ENCODE measurements at regions not wholly inside any gene's neighbourhood (a gene's known extent, or its start where the extent isn't known, plus 50 kb on each side); places are given as distances from the start of the nearest gene placed in this dataset.

DNA sequence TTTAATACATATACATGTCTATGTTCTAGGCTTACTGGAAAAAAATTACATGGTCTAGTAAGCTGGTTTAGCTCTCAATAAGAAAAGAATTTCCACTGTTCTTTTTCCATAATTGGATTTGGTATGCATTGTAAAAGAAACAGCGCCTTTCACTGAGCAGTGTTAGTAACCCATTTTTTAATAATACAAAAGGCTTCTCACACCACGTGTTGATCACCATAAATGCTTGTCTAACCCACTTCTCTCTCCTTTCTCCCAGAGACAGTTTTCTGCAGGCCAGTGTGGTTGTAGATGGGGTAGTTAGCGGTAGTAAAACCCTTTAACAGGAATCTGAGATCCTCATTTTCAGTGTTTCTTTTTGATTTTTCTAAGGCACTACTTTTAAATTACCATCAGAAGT, 348.7 kb upstream of the MANEA start:
- no TSS peak for BruUV-seq (replicated peaks)
- TF ChIP-seq, protein P1, sequence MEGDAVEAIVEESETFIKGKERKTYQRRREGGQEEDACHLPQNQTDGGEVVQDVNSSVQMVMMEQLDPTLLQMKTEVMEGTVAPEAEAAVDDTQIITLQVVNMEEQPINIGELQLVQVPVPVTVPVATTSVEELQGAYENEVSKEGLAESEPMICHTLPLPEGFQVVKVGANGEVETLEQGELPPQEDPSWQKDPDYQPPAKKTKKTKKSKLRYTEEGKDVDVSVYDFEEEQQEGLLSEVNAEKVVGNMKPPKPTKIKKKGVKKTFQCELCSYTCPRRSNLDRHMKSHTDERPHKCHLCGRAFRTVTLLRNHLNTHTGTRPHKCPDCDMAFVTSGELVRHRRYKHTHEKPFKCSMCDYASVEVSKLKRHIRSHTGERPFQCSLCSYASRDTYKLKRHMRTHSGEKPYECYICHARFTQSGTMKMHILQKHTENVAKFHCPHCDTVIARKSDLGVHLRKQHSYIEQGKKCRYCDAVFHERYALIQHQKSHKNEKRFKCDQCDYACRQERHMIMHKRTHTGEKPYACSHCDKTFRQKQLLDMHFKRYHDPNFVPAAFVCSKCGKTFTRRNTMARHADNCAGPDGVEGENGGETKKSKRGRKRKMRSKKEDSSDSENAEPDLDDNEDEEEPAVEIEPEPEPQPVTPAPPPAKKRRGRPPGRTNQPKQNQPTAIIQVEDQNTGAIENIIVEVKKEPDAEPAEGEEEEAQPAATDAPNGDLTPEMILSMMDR (IDR thresholded peaks at IDR 0.05; ENCODE audit: unreplicated experiment), result no peak
- Mint-ChIP-seq H3K9me3 (ENCODE audit: low read depth, unreplicated experiment) (no peaks in the 10 kb centered on the region), H3K27me3 (ENCODE audit: unreplicated experiment) (no peaks in the 10 kb centered on the region), H3K36me3 (ENCODE audit: insufficient read depth, unreplicated experiment) (no peaks in the 10 kb centered on the region), H3K4me3 (ENCODE audit: low read depth, unreplicated experiment) (no peak overlapping the region), H3K4me1 (ENCODE audit: low read depth, unreplicated experiment) (no peaks in the 10 kb centered on the region), H3K27ac (ENCODE audit: unreplicated experiment) (no peak overlapping the region)
- CTCF ChIA-PET, result no interaction called here
- intact Hi-C loops (cut with micrococcal nuclease; ENCODE audit: unreplicated experiment), result no loop called here
- DNase-seq, result no peak

DNA sequence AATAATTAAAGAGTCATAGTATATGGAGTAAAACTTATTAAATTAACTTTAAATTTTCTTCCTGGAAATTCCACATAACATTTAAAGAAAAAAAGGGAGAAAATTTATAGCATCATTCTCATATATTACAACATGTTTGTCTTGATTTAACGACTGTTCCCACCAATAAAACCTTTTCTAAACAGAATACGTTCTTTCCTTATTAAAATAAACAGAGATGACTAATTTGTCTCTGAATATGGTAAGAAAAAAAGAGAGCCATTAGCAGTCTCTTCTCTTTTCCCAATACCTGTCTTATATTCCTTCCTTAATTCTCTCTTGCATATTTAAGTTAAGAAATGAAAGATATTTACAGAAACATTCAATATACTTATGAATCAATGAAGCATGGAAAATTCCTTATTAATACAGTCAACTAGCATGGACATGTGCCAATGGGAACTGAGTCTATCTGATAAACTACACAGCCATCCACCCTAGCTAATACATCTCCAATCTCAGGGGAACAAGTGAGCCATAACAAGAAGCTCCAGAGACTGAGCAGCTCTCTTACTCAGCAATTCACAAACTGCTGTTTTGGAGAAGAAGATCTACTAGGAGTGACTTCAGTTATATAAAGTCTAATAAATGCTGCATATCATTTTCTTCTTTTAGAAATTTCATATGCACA, 347.1 kb upstream of the MANEA start:
- H3K36me3 Mint-ChIP-seq (ENCODE audit: insufficient read depth, unreplicated experiment), result no peaks in the 10 kb centered on the region
- H3K4me1 Mint-ChIP-seq (ENCODE audit: low read depth, unreplicated experiment), result no peaks in the 10 kb centered on the region
- H3K27ac Mint-ChIP-seq (ENCODE audit: unreplicated experiment), result no peak overlapping the region
- H3K4me3 Mint-ChIP-seq (ENCODE audit: low read depth, unreplicated experiment), result no peak overlapping the region
- intact Hi-C loops (cut with micrococcal nuclease; ENCODE audit: unreplicated experiment), result no loop called here
- DNase-seq, result no peak
- H3K9me3 Mint-ChIP-seq (ENCODE audit: low read depth, unreplicated experiment), result no peaks in the 10 kb centered on the region
- TF ChIP-seq, protein P1 (IDR thresholded peaks at IDR 0.05; ENCODE audit: unreplicated experiment), result no peak
- H3K27me3 Mint-ChIP-seq (ENCODE audit: unreplicated experiment), result no peaks in the 10 kb centered on the region
- CTCF ChIA-PET, result no interaction called here
- BruUV-seq (replicated peaks), result no TSS peak

DNA sequence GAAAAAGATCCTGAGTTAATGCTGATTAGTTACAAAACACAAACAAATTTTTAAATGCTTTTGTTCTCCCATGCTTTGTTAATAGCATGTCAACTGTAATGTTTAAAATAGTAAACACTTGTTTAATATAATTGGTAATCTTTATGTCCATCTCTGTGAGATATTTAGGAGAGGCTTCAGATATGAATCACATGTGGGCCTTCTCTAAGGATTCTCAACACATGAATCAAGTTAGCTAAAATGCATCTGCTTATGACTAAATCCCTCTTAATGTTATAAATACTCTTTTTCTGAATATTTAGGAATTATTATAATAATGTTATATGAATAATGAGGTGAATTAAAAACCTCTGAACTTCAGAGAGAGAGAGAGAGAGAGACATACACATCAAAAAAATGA, 345.9 kb upstream of the MANEA start:
- CTCF ChIA-PET, result no interaction called here
- Mint-ChIP-seq H3K36me3 (ENCODE audit: insufficient read depth, unreplicated experiment) (no peaks in the 10 kb centered on the region), H3K9me3 (ENCODE audit: low read depth, unreplicated experiment) (no peaks in the 10 kb centered on the region), H3K4me3 (ENCODE audit: low read depth, unreplicated experiment) (no peak overlapping the region), H3K27ac (ENCODE audit: unreplicated experiment) (no peak overlapping the region), H3K4me1 (ENCODE audit: low read depth, unreplicated experiment) (no peaks in the 10 kb centered on the region), H3K27me3 (ENCODE audit: unreplicated experiment) (no peaks in the 10 kb centered on the region)
- DNase-seq, result no peak
- intact Hi-C loops (cut with micrococcal nuclease; ENCODE audit: unreplicated experiment), result no loop called here
- TF ChIP-seq, protein P1 (IDR thresholded peaks at IDR 0.05; ENCODE audit: unreplicated experiment), result no peak
- no TSS peak for BruUV-seq (replicated peaks)

DNA sequence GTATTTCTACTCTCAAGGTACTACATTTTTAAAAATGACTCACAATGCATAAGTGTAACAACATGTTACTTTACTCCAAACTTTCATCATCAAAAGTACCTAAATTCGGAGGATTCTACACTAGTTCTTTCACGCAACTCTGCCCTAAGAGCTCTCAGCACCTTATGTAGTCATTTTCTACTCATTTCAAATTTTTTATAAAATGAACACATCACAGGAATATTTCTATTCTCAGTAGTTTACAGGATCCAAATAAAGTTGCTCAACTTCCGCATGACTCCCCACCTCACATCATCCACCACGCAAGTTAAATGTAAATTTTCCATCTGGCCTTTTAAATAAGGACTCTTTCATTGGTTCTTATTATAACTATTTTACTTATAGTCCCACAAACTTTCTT, 344.9 kb upstream of the MANEA start:
- intact Hi-C loops (cut with micrococcal nuclease; ENCODE audit: unreplicated experiment), result no loop called here
- Mint-ChIP-seq H3K27me3 (ENCODE audit: unreplicated experiment) (no peaks in the 10 kb centered on the region), H3K9me3 (ENCODE audit: low read depth, unreplicated experiment) (no peaks in the 10 kb centered on the region), H3K27ac (ENCODE audit: unreplicated experiment) (no peak overlapping the region), H3K4me1 (ENCODE audit: low read depth, unreplicated experiment) (no peaks in the 10 kb centered on the region), H3K4me3 (ENCODE audit: low read depth, unreplicated experiment) (no peak overlapping the region), H3K36me3 (ENCODE audit: insufficient read depth, unreplicated experiment) (no peaks in the 10 kb centered on the region)
- no peak for DNase-seq
- BruUV-seq (replicated peaks), result no TSS peak
- TF ChIP-seq, protein P1 (IDR thresholded peaks at IDR 0.05; ENCODE audit: unreplicated experiment), result no peak
- CTCF ChIA-PET, result no interaction called here

Measured in Calu3 (cell line).